ENCODE measurements at regions not wholly inside any gene's neighbourhood (a gene's known extent, or its start where the extent isn't known, plus 50 kb on each side); places are given as distances from the start of the nearest gene placed in this dataset.

DNA sequence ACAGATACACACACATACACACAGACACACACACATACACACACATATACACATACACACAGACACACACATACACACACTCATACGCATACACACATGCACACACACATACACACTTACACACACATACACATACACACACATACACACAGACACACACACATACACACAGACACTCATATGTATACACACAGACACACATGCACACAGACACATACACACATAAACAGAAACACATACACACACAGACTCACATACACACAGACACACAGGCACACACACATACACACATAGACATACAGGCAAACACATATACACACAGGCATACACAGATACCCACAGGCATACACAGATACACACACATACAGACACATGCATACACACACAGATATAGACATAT is 143.9 kb upstream of the LYZL2 start:
- TF ChIP-seq, protein P1, sequence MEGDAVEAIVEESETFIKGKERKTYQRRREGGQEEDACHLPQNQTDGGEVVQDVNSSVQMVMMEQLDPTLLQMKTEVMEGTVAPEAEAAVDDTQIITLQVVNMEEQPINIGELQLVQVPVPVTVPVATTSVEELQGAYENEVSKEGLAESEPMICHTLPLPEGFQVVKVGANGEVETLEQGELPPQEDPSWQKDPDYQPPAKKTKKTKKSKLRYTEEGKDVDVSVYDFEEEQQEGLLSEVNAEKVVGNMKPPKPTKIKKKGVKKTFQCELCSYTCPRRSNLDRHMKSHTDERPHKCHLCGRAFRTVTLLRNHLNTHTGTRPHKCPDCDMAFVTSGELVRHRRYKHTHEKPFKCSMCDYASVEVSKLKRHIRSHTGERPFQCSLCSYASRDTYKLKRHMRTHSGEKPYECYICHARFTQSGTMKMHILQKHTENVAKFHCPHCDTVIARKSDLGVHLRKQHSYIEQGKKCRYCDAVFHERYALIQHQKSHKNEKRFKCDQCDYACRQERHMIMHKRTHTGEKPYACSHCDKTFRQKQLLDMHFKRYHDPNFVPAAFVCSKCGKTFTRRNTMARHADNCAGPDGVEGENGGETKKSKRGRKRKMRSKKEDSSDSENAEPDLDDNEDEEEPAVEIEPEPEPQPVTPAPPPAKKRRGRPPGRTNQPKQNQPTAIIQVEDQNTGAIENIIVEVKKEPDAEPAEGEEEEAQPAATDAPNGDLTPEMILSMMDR (IDR thresholded peaks at IDR 0.05; ENCODE audit: insufficient read depth, low read length), result no peak
- TF ChIP-seq, protein P2, sequence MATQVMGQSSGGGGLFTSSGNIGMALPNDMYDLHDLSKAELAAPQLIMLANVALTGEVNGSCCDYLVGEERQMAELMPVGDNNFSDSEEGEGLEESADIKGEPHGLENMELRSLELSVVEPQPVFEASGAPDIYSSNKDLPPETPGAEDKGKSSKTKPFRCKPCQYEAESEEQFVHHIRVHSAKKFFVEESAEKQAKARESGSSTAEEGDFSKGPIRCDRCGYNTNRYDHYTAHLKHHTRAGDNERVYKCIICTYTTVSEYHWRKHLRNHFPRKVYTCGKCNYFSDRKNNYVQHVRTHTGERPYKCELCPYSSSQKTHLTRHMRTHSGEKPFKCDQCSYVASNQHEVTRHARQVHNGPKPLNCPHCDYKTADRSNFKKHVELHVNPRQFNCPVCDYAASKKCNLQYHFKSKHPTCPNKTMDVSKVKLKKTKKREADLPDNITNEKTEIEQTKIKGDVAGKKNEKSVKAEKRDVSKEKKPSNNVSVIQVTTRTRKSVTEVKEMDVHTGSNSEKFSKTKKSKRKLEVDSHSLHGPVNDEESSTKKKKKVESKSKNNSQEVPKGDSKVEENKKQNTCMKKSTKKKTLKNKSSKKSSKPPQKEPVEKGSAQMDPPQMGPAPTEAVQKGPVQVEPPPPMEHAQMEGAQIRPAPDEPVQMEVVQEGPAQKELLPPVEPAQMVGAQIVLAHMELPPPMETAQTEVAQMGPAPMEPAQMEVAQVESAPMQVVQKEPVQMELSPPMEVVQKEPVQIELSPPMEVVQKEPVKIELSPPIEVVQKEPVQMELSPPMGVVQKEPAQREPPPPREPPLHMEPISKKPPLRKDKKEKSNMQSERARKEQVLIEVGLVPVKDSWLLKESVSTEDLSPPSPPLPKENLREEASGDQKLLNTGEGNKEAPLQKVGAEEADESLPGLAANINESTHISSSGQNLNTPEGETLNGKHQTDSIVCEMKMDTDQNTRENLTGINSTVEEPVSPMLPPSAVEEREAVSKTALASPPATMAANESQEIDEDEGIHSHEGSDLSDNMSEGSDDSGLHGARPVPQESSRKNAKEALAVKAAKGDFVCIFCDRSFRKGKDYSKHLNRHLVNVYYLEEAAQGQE (IDR thresholded peaks at IDR 0.05; ENCODE audit: insufficient replicate concordance, low read depth), result no peak
- TF ChIP-seq POLR2AphosphoS5 (IDR thresholded peaks at IDR 0.05; ENCODE audit: low read depth) (no peak), GABPA (IDR thresholded peaks at IDR 0.05; ENCODE audit: low read depth) (no peak), SPI1 (IDR thresholded peaks at IDR 0.05; ENCODE audit: borderline replicate concordance, low read depth) (no peak)

All from HL-60 (cell line).